Fibroblast of pulmonary artery (primary cell): ENCODE measurements at regions not wholly inside any gene's neighbourhood (a gene's known extent, or its start where the extent isn't known, plus 50 kb on each side); places are given as distances from the start of the nearest gene placed in this dataset.
"Not testable (repeated sequence)": the region's sequence is repeated elsewhere in the genome, so short reads cannot be mapped to it uniquely, and the experiment has no call there.

ENCODE experiments used
- DNase-seq: peaks from one replicate; pipeline ENCODE4 v3.0.0-alpha.2; 2010; ENCODE audit warnings: low read depth
- H3K4me3 ChIP-seq: replicated peaks from 2 replicates; pipeline ENCODE4 v1.5.1; 2011; ENCODE audit warnings: low read depth, mild to moderate bottlenecking, control low read depth, low read length, moderate library complexity
- TF ChIP-seq, protein P1 (sequence below): IDR thresholded peaks from 2 replicates; pipeline ENCODE4 v1.5.1; 2011; ENCODE audit warnings: mild to moderate bottlenecking, control low read depth, low read length, inconsistent platforms; ENCODE audit errors: missing control alignments

DNA sequence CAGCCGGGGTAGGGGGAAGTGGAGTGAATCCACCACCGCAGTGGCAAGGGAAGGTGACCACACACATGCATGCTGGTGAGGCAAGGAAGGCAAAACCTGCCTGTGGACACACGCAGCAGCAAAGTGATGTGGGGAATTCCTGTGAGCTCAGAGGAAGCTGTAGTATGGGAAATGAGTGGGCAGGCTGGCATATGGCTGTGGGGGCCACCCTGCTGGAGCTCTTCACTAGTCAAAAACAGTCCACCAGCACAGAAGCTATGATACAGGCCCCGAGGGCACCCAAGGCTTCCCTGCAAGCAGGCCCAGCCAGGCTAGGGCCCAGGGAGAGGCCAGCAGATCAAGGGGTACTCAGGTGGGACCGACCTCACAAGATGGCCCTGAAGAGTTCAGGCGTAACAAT lies 239.1 kb downstream of the CHM start:
- H3K4me3 ChIP-seq: no peak overlapping the region
- DNase-seq: no peak
- TF ChIP-seq, protein P1, sequence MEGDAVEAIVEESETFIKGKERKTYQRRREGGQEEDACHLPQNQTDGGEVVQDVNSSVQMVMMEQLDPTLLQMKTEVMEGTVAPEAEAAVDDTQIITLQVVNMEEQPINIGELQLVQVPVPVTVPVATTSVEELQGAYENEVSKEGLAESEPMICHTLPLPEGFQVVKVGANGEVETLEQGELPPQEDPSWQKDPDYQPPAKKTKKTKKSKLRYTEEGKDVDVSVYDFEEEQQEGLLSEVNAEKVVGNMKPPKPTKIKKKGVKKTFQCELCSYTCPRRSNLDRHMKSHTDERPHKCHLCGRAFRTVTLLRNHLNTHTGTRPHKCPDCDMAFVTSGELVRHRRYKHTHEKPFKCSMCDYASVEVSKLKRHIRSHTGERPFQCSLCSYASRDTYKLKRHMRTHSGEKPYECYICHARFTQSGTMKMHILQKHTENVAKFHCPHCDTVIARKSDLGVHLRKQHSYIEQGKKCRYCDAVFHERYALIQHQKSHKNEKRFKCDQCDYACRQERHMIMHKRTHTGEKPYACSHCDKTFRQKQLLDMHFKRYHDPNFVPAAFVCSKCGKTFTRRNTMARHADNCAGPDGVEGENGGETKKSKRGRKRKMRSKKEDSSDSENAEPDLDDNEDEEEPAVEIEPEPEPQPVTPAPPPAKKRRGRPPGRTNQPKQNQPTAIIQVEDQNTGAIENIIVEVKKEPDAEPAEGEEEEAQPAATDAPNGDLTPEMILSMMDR: no peak

DNA sequence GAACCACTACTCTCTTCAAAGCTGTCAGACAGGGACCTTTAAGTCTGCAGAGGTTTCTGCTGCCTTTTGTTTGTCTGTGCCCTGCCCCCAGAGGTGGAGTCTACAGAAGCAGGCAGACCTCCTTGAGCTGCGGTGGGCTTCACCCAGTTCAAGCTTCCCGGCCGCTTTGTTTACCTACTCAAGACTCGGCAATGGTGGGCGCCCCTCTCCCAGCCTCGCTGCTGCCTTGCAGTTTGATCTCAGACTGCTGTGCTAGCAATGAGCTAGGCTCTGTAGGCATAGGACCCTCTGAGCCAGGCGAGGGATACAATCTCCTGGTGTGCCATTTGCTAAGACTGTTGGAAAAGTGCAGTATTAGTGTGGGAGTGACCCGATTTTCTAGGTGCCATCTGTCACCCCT lies 275.0 kb downstream of the CHM start:
- H3K4me3 ChIP-seq, DNase-seq: not testable (repeated sequence)

DNA sequence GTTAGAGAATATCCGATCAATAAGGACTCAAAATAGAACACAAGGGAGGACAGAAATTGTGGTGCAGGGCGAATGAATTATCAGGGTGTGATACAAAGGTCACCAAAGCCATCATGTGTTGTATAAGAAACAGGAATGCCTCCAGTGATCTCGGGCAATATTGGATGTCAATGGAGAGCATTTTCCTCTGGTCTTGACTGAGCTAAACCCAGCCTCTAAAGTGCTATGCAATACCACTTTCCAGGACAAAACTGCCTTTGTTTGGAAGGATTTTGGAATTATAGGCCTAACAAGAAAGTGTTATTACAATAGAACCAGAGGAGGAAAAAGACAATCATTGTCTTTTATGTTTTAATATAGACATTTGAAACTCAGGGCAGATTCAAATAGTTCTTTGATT lies 281.7 kb downstream of the CHM start:
- DNase-seq: no peak
- H3K4me3 ChIP-seq: no peak overlapping the region
- TF ChIP-seq, protein P1: no peak

DNA sequence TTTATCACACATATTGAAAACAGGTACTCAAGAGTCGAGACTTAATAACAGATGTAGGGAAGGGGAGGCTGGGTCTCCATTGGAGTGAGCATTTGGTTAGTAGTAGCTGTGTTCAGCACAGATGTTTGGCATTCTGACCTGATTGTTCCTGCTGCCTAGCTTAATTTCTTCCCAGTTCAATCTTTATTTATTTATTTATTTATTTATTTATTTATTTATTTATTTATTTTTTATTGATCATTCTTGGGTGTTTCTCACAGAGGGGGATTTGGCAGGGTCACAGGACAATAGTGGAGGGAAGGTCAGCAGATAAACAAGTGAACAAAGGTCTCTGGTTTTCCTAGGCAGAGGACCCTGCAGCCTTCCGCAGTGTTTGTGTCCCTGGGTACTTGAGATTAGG lies 324.3 kb downstream of the CHM start:
- not testable (repeated sequence) for DNase-seq, H3K4me3 ChIP-seq

DNA sequence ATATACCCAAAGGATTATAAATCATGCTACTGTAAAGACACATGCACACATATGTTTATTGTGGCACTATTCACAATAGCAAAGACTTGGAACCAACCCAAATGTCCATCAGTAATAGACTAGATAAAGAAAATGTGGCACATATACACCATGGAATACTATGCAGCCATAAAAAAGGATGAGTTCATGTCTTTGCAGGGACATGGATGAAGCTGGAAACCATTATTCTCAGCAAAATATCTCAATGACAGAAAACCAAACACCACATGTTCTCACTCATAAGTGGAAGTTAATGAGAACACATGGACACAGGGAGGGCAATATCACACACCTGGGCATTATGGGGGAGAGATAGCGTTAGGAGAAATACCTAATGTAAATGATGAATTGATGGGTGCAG lies 323.8 kb upstream of the POF1B start:
- not testable (repeated sequence) for DNase-seq, H3K4me3 ChIP-seq

DNA sequence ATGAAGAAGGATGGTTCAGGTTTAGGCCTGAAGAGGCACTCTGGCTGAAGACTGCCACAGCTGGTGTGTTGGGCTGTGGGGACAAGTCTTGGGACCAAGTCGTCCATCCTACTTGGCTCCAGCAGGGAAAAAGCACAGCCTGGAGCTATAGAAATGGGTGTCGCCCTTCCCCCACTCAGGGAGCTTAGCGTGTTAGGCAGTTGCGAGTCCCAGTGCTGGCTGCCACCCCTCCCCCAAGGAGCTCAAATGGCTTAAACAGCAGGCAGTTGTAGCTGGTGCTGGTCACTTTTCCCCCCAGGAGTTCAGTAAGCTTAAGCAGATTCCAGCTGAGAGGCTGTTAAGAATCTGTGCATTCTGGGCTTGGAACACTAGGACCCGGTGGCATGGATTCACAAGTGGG lies 319.5 kb upstream of the POF1B start:
- no peak overlapping the region for H3K4me3 ChIP-seq
- TF ChIP-seq, protein P1: no peak
- DNase-seq: no peak

DNA sequence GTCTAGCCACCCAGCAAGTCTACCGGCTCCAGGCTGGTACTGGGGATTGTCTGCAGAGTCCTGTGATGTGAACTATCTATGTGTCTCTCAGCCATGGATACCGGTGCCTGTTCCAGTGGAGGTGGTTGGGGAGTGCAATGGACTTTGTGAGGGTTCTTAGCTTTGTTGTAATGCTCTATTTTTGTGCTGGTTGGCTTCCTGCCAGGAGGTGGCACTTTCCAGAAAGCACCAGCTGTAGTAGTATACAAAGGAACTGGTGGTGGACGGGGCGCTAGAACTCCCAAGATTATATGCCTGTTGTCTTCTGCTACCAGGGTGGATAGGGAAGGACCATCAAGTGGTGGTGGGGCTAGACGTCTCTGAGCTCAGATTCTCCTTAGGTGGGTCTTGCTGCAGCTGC lies 306.4 kb upstream of the POF1B start:
- no peak overlapping the region for H3K4me3 ChIP-seq
- TF ChIP-seq, protein P1: no peak
- DNase-seq: no peak

DNA sequence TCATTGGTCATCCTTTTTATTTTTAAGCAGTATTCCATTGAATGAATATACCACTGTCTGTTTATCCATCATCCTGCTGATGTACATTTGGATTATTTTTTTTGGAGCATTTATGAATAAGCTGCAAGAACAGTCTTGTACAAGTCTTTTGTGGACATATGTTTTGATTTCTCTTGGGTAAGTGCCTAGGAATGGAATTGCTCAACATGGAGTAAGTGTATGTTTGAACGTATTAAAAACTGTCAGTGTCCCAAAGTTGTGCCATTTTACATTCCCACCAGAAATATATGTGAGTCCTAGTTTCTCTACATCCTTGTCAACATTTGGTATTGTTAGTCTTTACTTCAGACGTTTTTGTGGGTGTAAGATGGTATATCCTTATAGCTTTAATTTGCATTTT lies 287.0 kb upstream of the POF1B start:
- DNase-seq: no peak
- H3K4me3 ChIP-seq: no peak overlapping the region
- TF ChIP-seq, protein P1: no peak

DNA sequence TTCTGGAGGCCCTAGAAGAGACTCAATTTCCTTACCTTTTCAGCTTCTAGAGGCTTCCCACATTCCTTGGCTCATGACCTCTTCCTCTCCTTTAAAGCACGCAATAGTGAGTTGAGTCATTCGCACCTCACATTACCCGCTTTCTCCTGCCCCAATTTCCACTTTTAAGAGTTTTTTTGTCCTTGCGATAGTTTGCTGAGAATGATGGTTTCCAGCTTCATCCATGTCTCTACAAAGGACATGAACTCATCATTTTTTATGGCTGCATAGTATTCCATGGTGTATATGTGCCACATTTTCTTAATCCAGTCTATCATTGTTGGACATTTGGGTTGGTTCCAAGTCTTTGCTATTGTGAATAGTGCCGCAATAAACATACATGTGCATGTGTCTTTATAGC lies 284.5 kb upstream of the POF1B start:
- DNase-seq, H3K4me3 ChIP-seq: not testable (repeated sequence)
